GDM1 (cell line): ENCODE measurements at regions not wholly inside any gene's neighbourhood (a gene's known extent, or its start where the extent isn't known, plus 50 kb on each side); places are given as distances from the start of the nearest gene placed in this dataset.
A peak's percentile ranks its signal among the peaks of the same experiment; 100 is the strongest.

Experiments
- DNase-seq: peaks from one replicate; lab custom pipeline; 2025; lab: John Stamatoyannopoulos, UW

DNA sequence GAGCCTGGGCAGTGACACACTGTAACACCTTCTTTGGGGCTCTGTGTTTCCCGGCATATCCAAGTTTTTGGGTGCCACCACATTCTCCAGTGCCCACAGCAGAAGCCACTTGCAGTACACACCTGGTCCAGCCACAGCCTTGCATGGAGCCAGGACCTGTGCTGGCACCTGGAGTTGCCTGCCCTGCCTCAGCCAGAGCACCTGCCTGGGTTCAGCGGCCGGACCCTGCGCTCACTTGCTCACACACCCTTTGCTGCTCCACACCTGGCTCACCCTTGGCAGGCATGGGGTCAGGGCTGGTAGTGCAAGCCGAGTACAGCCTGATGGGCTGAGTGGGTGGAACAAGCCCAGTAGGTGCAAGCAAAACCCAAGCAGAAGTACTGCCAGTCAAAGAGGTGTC is 1511.1 kb downstream of the TECRL start:
- no peak for DNase-seq

DNA sequence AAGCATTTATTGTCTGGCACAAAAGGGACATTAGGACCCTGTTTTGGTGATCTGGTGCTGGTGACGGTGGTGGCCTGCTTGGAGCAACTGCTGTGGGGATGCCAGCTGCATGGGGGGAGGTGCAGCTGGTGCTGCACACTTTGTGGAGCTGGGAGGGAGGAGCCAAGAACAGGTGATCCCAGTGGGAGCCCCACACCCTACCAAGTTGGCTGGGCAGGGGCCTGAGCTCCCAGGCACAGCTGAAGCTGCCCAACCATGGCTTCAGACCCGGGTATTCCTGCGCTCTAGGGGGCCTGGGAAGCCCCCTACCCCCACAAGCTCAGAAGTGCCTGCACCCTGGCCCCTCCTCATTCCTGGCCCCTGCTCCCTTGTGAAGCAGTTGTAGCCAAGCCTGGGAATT is 1512.5 kb downstream of the TECRL start:
- no peak for DNase-seq

DNA sequence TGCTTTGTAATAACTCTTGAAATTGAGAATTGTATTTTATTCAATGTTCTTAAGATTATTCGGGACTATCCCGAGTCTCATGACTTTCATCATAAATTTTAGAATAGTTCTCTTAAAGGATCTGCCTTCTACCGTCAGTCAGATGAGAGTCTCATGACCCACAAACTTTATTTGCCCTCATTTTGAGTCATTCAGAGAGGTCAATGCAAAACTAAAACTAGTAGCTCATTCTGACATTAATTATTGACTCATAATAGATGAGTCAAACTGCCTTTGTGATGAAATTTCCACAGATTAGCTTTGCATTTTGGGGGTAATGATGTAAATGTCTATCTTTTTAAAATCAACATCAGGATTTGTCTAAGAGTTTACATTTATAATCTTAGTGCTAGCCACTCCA is 1527.3 kb downstream of the TECRL start:
- no peak for DNase-seq

DNA sequence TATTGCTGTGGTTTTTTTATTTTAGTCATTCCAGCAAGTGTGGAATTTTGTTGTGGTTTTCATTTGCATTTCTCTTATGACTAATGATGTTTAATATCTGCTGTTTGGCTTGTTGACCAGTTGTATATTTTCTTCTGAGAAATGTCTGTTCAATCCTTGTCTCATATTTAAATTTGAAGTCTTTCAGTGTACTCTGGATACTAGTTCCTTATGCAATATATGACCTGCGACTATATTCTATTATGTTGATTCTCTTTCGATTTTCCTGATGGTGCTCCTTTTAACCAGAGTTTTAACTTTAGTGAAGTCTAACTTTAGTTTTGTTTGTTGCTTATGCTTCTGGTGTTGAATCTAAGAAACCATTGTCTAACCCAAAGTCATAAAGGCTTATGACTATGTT is 1528.0 kb downstream of the TECRL start:
- DNase-seq, result no peak

DNA sequence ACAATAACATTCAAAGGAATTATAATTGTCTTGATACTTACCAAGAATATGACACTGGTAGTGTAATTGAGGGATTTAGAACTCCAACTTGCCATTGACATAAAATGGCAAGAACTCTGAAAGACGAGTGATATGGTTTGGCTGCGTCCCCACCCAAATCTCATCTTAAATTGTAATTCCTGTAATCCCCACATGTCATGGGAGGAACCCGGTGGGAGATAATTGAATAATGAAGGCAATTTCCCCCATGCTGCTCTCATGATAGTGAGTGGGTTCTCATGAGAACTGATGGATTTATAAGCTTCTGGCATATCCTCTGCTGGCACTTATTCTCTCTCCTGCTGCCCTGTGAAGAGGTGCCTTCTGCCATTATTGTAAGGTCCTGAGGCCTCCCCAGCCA is 1536.4 kb downstream of the TECRL start:
- no peak for DNase-seq

DNA sequence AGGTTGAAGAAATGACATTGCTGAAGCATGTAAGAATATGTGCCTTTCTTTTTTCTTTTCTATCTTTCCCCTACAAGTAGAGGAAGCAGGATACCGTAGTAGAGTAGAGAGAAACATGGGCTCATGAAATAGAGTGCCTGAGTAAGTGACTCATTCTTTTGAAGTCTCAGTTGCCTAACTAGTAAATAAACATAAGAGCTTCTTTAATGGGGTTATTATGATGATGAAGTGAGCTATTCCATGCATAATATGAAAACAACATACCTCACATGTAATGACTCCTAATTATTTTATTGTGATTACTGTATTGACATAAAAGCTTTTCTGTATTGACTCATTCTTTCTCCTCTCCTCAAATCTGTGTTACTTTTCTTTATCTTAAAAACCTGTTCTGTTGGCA is 1538.2 kb downstream of the TECRL start:
- no peak for DNase-seq

DNA sequence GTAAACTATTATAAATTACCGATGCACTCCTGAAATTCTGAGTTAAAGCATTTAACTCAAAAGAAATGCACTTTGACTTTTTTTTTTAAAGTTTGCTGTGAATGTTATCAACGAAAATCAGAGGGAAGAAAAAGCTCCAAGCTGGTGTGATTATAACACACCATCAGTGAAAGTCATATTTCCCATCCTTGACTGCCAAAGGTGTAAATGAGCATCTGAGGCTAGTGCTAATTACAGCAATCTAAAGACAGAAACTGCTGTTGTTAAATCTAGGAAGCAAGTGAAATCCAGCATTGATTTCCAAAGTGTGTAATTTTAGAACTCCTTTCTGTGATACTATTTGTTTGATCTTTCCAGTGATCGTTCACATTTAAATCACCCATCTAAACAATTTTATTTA is 1538.8 kb downstream of the TECRL start:
- DNase-seq, result no peak

DNA sequence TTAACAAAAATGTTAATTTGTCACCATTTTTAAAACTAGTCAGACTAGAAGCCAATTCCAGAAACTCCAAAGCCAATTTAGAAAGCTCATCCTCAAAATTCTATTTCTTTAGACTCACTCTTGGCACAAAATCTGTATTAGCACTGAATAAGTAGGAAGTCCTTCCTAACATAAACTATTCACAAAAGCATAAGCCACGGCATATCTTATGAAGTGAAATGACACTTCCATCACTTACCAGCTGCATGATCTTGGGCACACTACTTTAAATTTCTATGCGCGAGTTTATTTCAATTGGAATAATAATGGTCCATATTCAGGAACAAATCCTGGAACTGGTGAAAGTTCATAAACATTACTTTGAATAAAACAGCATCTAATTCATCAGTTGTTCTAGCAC is 1544.0 kb downstream of the TECRL start:
- DNase-seq, result no peak

DNA sequence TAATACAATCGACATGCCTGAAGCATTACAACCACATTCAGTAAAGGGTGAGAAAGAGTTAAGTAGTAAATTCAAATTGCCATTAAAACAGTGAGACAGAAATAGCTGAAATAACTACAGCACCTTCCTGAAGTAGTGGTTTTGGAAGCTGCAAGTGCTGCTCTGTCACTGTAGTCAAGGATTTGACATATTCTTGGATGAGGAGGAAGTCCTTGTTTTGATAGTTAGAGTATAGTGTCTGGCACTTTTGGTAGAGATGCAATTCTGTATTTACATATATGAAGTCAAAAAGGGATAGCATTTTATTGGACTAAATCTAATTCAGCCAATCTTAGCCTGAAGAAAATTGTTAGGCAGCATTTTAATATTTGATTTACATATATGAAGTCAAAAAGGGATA is 1559.6 kb downstream of the TECRL start:
- DNase-seq, result no peak

DNA sequence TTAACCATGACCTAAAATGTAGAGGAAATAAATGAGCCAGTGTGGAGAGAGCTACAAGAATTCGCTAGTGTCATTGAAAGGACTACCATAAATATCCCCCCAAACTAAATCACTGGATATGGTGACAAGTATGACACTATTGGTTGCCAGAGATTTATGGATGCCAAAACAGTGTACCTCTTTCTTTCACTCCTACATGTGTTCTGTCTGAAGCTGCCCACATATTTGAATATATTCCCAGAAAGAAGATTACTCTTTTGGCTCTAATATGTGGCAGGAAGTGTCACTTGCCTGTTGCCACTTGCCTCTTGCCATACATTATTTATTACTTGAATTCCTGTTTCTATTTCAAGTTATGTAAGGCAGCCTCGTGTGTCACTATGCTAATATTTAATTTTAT is 1573.6 kb downstream of the TECRL start:
- DNase-seq, result no peak

DNA sequence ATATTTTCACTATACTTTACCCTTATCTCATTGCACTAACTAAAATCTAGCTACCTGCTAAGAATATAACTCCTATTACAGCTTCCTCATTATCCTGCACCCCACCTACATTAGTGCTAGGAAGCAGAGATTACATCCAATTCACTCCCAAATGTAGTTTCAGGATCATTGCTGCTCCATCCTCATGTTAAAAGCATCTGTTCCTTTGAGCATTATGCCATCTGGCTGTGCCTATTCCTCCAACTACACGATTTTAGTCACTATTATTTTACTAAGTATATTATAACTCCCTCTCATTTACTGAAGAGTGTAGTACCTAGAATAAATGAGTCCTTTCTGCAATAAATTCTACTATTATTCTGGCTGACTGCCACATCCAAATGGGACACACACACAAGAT is 1586.9 kb downstream of the TECRL start:
- no peak for DNase-seq

DNA sequence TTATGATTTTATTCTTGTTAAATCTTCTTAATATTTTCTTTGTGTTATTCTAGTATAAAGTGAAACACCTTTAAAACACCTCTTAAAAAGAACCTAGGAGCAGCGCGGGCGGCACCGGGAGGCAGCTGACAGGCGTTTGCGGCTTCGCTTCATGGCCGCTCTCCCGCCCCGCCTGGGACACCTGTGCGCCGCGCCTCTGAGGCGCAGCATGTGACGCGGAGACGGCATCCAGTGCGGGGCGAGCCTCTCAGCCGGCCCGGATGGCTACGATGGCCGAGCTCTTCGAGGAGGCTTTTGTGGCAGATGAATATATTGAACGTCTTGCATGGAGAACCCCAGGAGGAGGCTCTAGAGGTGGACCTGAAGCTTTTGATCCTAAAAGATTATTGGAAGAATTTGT is 1592.7 kb downstream of the TECRL start:
- no peak for DNase-seq

DNA sequence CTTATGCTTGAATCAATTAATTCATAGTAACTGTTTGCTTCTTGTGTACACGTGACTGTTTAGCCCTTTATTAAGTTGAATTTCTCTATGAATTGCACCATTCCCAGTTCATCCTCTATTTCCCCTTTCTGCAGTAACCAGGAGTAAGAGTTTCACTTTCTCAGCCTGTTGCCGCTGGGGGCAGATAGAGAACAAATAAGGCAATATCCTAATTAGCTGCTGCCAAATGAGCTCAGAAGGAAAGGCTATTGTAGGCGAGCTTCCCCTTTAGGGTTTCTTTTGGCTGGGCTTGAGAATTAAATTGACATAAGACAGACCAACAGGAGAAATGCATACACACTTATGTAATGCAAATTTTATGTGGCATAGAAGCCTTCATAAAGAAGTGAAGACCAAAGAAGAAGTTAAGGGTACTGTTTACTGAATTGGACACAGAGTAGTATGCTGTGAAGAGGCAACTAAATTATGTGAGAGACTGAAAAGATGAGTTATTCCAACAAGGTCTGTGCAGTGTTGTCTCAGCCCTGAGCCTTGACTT is 1594.7 kb downstream of the TECRL start:
- no peak for DNase-seq

DNA sequence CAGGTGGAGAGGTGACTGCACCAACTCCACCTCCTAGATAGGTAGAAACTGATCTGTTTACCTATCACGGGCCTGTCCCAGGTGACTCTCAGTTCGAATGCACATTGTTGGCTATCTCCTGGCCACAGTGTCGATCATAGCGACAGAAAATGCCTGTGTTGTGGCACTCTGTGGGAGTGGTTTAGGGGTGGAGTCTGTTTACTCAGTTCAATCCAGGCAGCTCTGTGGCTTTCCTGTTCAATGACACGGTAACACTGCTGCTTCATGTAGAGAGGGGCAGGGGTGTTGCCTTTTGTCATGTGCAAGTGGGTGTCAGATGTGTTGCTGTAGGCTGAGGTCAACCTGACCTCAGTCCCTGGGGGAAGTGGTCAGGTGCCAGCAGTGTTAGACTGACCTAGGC is 1602.4 kb downstream of the TECRL start:
- DNase-seq, result no peak

DNA sequence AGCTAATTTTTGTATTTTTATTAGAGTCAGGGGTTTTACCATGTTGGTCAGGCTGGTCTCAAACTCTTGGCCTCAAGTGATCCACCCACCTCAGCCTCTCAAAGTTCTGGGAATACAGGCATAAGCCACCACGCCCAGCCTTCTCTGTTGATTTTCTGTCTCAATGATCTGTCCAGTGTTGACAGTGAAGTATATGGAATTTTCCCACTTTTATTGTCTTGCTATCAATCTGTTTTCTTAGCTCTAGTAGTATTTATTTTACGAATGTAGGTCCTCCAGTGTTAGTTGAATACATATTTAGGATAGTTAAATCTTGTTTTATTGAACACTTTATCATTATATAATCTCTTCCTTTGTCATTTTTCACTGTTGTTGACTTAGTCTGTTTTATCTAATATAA is 1603.9 kb downstream of the ADGRL3 start:
- no peak for DNase-seq

DNA sequence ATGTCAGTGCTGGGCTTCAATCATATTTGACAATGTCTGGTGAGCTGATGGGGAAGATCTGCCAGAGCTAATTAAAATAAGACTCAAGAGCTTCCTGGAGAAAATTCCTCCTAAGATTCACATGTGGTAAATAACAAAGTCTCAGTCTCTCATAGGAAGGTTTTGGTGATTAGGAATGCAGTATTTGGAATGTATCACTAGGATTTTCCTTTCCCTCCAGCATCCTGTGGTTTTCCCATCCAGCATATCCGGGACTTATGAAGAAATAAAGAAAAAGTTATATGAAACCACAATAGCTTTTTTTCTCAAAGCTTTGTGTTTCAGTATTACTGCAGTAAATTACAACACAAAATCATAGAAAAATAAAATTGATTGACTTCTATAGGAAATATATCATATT is 1597.1 kb downstream of the ADGRL3 start:
- no peak for DNase-seq

DNA sequence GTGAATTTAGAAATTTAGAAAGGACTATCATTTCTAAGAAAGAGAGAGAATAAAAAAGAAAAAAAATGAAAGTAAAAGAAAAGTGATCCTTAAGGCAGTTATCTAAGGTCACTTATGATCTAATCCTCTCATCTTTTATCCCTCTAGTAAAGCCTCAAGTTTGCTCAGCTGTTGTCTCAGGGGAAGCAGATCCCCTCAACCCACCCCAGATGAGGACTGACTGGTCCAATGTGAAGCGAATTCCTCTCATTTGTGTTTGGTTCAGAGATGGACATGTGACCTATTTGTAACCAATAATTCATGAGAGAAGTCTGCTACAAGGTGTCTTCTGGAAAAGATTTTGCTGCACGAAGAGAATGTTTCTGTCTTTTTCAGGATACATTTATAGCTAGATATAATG is 1591.3 kb downstream of the ADGRL3 start:
- no peak for DNase-seq

DNA sequence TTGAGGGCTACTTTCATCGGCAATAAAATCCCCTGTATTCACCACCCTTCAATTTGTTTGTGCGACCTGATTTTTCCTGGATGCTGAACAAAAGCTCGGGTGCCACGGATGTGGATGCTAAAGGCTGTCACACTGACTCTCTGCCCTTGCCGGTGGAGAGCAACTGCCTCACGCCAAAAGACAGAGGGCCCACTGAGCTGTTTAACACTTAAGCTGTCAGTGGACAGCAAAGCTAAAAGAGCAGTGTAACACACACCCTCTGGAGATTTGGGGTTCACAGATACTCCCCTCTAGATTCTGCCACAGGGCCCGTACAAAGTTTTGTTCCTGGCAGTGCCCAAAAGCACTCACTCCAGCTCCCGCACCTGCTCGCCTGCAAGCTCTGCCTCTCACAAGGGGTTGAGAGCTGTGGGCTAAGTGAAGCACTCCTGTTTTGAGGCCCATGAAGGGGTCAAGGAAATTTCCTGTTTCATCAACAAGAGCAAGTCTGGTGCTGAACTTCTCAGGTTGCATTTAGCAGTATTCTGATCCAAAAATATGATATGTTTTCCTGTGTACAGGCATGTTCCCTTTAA is 1571.9 kb downstream of the ADGRL3 start:
- DNase-seq, result no peak

DNA sequence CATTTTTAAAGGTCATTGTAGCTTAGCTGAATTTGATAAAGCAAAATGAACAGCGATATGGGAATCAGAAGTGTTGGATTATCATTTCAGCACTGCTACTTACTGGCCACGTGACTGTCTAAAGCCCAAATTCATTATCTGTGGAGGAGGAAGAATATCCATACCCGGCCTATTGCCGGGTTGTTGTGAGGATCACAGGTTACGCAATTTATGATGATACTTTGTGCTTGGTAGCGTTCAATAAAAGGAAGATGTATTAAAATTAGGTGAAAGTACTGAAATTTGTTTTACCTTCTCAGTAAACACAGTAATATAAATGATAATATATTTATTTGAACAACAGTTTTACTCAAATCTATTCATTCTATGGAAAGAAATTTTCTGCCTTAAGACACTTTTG is 1540.2 kb downstream of the ADGRL3 start:
- DNase-seq, result no peak

DNA sequence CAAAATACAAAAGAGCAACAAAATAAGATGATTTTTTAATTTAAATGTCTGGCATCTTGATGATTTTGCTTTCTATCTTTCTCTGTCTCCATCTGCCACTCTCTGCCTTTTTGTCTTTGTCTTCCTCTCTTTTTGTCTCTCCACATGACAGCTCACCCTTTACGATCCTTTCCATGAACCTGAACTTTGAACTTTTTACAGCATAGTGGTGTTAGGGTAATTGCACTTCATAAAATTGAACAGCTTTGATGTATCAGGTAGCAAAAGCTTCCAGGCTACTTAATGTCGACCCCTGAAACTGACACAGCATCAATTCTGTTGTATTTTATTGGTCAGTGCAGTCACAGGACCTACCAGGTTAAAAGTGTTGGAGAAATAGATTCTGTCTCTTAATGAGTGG is 1517.0 kb downstream of the ADGRL3 start:
- no peak for DNase-seq

DNA sequence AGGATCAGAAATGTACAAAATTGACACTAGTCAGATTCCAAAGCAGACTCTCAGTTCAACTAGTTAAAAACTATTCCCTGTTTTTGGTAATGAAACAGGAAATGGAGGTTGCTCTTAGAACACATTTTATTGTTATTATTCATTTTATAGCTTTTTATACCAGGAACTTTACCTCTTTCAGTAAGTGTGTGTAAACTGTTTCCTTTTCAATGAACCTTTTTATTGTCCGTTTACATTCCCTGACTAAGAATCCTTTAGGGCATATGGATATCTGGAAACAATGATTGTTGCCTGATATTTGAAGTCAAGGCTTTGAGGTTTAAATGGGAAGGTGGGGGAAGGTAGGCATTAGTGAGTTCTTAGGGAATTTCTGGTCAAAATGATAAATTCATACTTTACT is 1511.4 kb downstream of the ADGRL3 start:
- DNase-seq, result no peak

DNA sequence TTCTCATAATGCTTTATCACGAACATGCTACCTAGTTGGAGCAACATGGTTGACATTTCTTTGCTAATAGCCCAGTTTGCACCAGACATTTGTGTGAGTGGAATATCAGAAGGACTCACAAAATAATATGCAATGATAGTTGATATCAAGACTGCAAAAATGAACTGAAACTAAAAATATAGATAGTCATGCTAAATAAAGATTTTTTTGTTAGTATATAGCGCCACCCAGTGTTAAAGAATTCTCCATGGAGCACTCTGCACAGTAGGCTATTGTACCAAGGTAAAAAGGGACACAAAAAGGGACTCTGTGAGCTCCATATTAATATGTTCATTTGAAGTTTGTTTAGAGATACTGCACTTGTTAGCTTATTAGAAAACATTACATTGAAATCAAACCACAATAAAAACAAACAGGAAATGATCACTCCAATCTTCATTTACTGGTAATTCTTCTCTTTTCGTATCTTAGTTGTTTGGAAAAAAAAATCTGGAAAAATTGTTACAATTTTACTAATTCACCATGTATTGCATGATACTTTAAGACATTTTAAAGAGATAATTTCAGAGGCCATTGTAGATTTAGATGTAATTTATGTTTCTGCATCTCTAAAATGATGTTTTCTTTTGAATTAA is 1509.6 kb downstream of the ADGRL3 start:
- peak; percentile 2 for DNase-seq

DNA sequence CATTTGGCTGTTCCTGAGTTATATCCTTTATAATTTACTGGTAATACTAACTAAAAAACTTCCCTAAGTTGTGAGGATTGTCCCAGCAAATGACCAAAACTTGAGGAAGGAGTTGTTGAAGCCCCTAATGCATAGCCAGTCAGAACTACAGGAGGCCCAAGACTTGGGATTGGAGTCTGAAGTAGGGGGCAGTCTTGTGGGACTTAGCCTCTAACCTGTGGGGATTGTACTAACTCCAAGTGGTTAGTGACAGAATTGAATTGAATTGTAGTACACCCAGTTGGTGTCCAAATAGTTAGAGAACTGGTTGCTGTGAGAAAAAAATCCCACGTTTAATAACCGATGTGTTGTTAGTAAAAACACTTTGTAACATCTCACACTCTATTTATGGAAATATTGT is 1506.3 kb downstream of the ADGRL3 start:
- DNase-seq, result no peak
